A549 (cell line): ENCODE measurements at regions not wholly inside any gene's neighbourhood (a gene's known extent, or its start where the extent isn't known, plus 50 kb on each side); places are given as distances from the start of the nearest gene placed in this dataset.

Experiments used
- MAZ ChIP-seq: fragments of 150-350 bp; IDR thresholded peaks from 2 replicates; pipeline ENCODE4 v1.6.1; 2014; ENCODE audit warnings: antibody characterized with exemption, low read depth, low read length, borderline replicate concordance
- REST ChIP-seq: fragments of 200-600 bp; sonication (generic); IDR thresholded peaks from 2 replicates; pipeline ENCODE4 v1.6.1; 2016; ENCODE audit warnings: antibody characterized with exemption, mild to moderate bottlenecking, moderate library complexity
- TF ChIP-seq, protein P1 (sequence below): fragments of >200 bp; sonication (Bioruptor Twin); formaldehyde crosslinking; IDR thresholded peaks from 3 replicates; pipeline ENCODE4 v1.5.1; 2016

- TF ChIP-seq MAZ = no peak
- TF ChIP-seq REST = no peak
- TF ChIP-seq, protein P1, sequence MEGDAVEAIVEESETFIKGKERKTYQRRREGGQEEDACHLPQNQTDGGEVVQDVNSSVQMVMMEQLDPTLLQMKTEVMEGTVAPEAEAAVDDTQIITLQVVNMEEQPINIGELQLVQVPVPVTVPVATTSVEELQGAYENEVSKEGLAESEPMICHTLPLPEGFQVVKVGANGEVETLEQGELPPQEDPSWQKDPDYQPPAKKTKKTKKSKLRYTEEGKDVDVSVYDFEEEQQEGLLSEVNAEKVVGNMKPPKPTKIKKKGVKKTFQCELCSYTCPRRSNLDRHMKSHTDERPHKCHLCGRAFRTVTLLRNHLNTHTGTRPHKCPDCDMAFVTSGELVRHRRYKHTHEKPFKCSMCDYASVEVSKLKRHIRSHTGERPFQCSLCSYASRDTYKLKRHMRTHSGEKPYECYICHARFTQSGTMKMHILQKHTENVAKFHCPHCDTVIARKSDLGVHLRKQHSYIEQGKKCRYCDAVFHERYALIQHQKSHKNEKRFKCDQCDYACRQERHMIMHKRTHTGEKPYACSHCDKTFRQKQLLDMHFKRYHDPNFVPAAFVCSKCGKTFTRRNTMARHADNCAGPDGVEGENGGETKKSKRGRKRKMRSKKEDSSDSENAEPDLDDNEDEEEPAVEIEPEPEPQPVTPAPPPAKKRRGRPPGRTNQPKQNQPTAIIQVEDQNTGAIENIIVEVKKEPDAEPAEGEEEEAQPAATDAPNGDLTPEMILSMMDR = no peak
Measured at GRCh38 chr16:6690741-6691140, 641.9 kb upstream of the RBFOX1 start.
